ENCODE measurements at regions not wholly inside any gene's neighbourhood (a gene's known extent, or its start where the extent isn't known, plus 50 kb on each side); places are given as distances from the start of the nearest gene placed in this dataset.

DNA sequence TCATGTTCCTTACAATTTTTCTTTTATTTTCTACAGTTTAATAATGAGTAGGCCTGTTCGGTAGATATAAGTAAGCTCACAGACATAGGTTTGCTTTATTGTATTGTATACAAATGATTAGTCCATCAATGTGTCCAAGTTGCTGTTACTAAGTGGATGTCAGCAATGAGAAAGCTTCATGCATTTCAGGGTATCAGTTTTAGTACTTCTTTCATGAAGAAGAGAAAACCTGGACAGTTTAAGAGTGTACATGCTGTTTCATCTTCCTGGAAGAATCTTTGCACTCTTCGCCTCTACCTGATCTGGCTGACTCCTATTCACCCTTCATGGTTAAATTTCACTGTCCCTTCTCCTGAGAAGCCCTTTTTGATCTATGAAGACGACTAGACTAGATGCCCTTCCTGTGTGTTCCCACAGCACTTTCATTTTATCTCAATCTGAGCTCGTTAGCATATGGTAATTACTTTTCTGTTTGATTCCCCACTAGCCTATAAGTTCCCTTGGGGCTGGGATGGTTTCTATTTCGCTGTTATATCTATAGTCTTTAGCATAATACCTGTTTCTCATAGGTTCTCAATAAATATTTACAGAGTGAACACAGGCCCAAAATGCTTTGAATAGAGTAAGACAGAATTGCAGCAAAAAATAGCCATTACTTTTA is 70.7 kb downstream of the CETN3 start:
- no peak for DNase-seq (ENCODE audit: low spot score)

DNA sequence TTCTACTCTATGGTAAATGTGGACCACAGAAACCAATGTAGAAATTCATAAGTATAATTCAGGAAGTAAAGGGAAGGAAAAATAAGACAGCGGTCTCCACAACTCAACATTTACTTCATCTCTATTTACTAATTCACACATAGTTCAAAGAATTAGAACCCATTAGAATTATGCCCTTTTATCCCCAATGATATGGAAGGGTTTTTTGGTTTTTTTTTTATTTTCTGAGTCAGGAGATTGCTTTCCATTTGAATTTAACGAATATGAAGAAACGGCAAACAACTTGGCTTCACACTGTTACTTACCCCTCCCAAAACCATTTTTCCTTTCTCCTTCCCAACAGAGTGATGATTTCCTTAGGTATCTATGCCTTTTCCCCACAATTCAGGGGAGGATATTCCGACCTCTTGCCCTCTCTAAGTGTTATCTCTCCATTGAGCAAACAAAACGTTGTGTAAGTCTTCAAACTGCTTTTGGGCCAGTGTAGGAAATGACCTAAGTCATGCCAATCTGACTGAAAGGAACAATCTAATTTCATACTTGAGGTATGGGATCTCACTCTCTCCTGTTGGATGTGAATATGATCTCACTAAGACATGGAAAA is 72.0 kb downstream of the CETN3 start:
- DNase-seq (ENCODE audit: low spot score), result no peak
- TF ChIP-seq, protein P1, sequence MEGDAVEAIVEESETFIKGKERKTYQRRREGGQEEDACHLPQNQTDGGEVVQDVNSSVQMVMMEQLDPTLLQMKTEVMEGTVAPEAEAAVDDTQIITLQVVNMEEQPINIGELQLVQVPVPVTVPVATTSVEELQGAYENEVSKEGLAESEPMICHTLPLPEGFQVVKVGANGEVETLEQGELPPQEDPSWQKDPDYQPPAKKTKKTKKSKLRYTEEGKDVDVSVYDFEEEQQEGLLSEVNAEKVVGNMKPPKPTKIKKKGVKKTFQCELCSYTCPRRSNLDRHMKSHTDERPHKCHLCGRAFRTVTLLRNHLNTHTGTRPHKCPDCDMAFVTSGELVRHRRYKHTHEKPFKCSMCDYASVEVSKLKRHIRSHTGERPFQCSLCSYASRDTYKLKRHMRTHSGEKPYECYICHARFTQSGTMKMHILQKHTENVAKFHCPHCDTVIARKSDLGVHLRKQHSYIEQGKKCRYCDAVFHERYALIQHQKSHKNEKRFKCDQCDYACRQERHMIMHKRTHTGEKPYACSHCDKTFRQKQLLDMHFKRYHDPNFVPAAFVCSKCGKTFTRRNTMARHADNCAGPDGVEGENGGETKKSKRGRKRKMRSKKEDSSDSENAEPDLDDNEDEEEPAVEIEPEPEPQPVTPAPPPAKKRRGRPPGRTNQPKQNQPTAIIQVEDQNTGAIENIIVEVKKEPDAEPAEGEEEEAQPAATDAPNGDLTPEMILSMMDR (conservative IDR thresholded peaks at IDR 0.05; ENCODE audit: low read depth), result no peak
- CTCF ChIA-PET, result interaction anchor here (0.7 kb wide), 1 partner anchor 1494 kb away, joined by 3 read pairs; no protein-coding TSS in a partner anchor
- H3K27ac ChIP-seq, result no peak overlapping the region
- POLR2A ChIA-PET (ENCODE audit: low non-redundant PET), result no interaction called here

More for the DNA sequence above, 70.7 kb downstream of the CETN3 start:
- TF ChIP-seq, protein P1 (conservative IDR thresholded peaks at IDR 0.05; ENCODE audit: low read depth), result no peak
- ChIA-PET POLR2A (ENCODE audit: low non-redundant PET) (no interaction called here), CTCF (interaction anchor here (0.7 to 0.9 kb wide), 2 partner anchors 12 to 1603 kb away, joined by 3 read pairs; no protein-coding TSS in a partner anchor)
- no peak overlapping the region for H3K27ac ChIP-seq

- DNase-seq (ENCODE audit: low spot score), result no peak
- TF ChIP-seq, protein P1 (conservative IDR thresholded peaks at IDR 0.05; ENCODE audit: low read depth), result no peak
- ChIA-PET POLR2A (ENCODE audit: low non-redundant PET) (no interaction called here), CTCF (no interaction called here)
- H3K27ac ChIP-seq, result no peak overlapping the region
Observed at GRCh38 chr5:90336752-90337151, 72.8 kb downstream of the CETN3 start.

GRCh38 chr5:90334741-90335140 is 74.8 kb downstream of the CETN3 start:
- TF ChIP-seq, protein P1 (conservative IDR thresholded peaks at IDR 0.05; ENCODE audit: low read depth), result no peak
- CTCF ChIA-PET, result no interaction called here
- H3K27ac ChIP-seq, result no peak overlapping the region
- POLR2A ChIA-PET (ENCODE audit: low non-redundant PET), result no interaction called here
- no peak for DNase-seq (ENCODE audit: low spot score)

DNA sequence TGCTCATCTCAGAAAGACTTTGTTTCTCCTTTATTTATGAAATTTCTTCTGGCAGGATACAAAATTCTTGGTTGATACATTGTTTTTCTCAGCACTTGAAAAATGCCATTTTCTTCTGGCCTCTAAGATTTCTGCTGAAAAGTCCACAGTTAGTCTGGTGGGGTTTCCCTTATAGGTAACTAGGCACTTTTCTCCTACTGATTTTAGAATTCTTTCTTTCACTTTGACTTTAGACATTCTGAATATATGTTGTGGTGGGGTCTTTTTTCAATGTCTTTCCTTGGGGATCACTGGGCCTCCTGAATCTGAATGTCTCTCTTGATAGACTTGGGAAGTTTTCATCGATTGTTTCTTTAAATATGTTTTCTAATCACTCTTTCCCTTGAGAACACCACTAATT is 79.6 kb downstream of the CETN3 start:
- POLR2A ChIA-PET (ENCODE audit: low non-redundant PET), result no interaction called here
- no peak for DNase-seq (ENCODE audit: low spot score)
- TF ChIP-seq, protein P1 (conservative IDR thresholded peaks at IDR 0.05; ENCODE audit: low read depth), result no peak
- CTCF ChIA-PET, result no interaction called here
- H3K27ac ChIP-seq, result no peak overlapping the region

GRCh38 chr5:90326995-90327394 is 82.6 kb downstream of the CETN3 start:
- TF ChIP-seq, protein P1 (conservative IDR thresholded peaks at IDR 0.05; ENCODE audit: low read depth), result no peak
- CTCF ChIA-PET, result no interaction called here
- DNase-seq (ENCODE audit: low spot score), result no peak
- H3K27ac ChIP-seq, result no peak overlapping the region
- POLR2A ChIA-PET (ENCODE audit: low non-redundant PET), result no interaction called here
